ENCODE measurements at regions not wholly inside any gene's neighbourhood (a gene's known extent, or its start where the extent isn't known, plus 50 kb on each side); places are given as distances from the start of the nearest gene placed in this dataset.
"Not testable (repeated sequence)": the region's sequence is repeated elsewhere in the genome, so short reads cannot be mapped to it uniquely, and the experiment has no call there.

GRCh38 chr5:166625210-166625865 lies 1666.1 kb upstream of the WWC1 start:
- no peak for DNase-seq

DNA sequence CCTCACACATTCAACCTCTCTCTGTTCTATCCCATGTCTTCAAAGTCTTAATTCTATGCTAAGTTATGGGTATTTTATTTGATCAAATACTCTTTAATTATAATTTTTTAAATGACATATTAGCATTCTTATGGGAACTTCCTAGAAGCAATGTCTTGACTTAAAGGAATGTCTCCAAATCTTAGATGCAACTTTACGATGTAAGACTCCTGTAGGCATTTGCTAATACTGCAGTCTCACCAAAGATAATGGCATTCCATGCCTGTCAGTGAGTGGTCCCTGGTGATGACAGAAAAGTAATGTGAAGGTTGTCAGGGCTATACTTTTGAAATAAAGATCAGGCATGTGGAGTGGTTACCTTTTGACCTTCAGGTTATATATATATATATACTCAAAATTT lies 1654.2 kb upstream of the WWC1 start:
- DNase-seq: no peak

GRCh38 chr5:166639151-166639550 lies 1652.3 kb upstream of the WWC1 start:
- DNase-seq: no peak

GRCh38 chr5:166640136-166640535 lies 1651.3 kb upstream of the WWC1 start:
- not testable (repeated sequence) for DNase-seq

DNA sequence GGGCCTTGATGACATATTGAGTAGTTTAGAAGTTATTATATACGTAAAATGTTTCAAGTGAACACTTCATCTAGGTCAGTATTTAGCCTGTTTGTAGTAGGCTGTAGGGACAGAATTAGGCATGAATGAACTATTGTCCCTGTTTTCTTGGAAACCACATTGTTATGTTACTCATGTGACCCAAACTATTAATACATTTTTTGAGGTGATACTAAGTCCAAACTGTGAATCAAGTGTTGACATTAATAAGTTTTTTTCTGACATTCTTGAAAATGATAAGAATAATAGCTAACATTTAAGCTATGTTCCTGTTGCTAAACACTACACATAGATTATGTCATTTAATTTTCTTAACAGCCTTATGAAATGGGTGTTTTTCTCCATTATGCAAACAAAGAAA lies 1642.7 kb upstream of the WWC1 start:
- DNase-seq: no peak

GRCh38 chr5:166649676-166650075 lies 1641.8 kb upstream of the WWC1 start:
- no peak for DNase-seq

DNA sequence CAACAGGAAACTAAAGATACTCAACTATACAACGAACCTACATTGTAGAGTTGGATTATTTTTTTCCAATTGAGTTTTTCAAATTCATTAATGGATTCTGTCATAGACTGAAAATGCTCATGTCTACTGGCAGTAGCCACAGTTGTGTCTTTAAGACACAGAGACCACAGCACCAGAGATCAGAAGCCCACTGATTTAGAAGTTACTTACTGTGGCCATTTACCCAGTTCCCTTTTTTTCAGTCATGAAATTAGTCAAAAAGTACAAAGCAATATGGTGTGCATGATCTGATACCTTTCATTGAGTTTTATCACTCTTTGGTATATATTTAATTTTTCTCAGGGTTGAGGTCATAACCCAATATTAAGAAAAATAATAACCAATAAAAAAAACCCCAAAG lies 1640.2 kb upstream of the WWC1 start:
- DNase-seq: no peak

GRCh38 chr5:166671811-166672210 lies 1619.6 kb upstream of the WWC1 start:
- no peak for DNase-seq

DNA sequence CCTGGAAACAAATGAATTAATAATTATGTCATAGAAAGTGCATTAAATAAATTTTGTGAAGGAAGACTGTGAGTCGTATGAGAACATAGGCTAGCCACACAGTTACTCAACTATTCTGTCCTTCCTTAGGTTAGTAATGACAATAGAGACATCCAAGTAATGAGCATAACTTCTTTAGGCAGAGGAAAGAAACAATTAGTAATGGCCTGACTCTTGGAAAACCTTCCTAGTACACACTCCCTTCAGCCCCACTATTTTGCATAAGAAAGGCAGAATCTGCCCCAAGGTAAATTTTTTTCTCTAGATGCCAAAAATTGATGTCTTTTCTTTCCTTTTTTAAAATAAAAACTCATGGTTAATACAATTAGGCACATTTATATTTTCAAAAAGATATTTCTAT lies 1619.0 kb upstream of the WWC1 start:
- DNase-seq: no peak

DNA sequence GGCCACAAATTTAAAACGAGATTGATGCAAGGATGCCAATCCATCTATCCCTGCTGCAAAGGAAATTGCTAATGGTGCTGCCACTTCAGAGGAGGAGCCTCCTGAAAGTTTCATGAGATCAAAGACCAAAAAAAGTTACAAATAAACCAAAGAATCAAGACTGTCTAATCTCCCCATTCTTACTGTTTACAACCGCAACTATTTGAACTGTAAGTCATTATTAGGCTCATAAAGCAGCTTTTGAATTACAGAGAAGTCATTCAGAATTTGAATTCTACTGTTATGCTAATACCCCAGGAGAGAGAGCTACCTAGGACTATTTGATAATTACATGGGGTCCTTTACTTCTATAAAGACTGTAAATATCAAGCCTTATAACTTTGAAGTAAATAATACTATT lies 1613.6 kb upstream of the WWC1 start:
- DNase-seq: no peak

- DNase-seq: no peak
These were observed 1612.1 kb upstream of the WWC1 start for GRCh38 chr5:166679331-166679730.

DNA sequence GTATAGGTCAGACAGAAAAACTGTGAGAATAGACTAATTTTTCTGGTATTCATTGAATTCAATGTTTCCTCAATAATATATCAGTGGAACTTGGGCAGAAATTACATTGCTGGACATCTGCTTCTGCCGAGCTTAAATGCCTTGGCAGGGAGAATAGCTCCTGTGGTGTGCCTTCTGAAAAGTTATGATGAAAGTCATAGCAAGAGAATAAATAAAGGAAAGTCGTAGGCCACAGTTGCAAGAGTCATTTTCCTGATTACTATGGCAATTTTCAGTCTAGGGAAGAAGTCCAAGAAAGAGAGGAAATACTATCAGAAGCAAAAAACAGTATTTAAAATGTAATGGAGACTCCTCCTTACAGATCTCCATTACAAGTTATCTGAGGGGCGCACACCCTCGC lies 1596.1 kb upstream of the WWC1 start:
- DNase-seq: no peak

GRCh38 chr5:166708291-166708690 lies 1583.2 kb upstream of the WWC1 start:
- DNase-seq: no peak

DNA sequence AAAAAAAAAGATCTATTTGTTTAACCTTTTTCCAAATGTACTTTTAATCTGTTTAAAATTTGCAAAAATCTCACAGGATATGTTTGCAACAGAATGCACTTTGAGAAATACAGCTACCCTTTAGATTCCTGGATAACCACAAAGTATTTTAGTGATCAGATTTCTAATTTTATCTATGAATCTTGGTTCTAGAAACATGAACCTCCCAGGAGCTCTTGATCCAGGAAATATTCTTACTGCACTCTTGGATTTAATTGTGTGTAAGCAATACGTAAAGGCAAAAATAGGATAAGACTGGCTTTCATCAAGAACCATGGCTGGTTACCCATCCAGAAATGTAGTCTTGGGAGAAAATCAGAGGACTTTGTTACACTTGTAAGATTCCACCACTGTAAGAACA lies 1581.8 kb upstream of the WWC1 start:
- no peak for DNase-seq

DNA sequence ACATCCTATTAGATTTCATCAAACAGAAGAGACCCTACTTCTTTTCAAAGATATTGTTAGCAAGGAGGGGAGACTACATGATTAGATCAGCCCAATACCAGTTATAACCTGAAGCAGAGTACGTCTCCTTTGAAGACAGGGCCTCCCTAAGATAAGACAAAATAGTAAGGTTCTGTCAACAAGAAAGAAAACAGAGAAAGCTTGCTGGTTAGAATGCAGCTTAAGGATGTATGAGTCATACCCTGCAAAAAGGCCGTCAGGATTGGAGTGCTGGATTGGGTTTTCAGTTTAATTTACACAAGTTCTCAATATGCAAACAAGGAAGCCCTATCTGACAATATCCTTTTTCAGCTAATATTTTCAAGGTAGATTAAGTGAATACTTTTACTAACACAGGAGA lies 1581.2 kb upstream of the WWC1 start:
- DNase-seq: no peak

- no peak for DNase-seq
These were observed 1578.8 kb upstream of the WWC1 start for GRCh38 chr5:166712447-166713185.

- DNase-seq: no peak
These were observed 1578.2 kb upstream of the WWC1 start for GRCh38 chr5:166713295-166713694.

GRCh38 chr5:166716856-166717492 lies 1574.5 kb upstream of the WWC1 start:
- DNase-seq: no peak

- DNase-seq: no peak
These were observed 1571.5 kb upstream of the WWC1 start for GRCh38 chr5:166719991-166720390.

- no peak for DNase-seq
These were observed 1568.5 kb upstream of the WWC1 start for GRCh38 chr5:166722939-166723338.

- DNase-seq: no peak
These were observed 1567.2 kb upstream of the WWC1 start for GRCh38 chr5:166724284-166724683.

DNA sequence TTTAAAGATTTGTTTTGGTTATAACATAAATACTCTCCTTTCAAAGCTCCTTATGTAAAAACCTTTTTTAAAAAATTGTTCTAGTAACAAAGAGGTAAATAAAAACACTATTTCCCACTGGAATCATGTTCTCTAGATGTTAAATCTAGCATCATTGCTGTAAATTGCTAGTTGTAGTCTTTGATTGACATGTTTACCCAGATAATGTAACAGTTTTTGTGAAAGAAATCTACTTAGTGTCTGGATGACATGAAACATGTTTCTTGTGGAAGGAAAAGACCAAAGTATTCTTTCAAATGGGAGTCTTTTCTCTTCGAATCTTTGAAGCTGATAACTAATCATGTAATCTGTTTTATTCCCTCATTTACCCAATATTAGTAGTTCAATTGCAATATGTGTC lies 1565.9 kb upstream of the WWC1 start:
- DNase-seq: no peak

DNA sequence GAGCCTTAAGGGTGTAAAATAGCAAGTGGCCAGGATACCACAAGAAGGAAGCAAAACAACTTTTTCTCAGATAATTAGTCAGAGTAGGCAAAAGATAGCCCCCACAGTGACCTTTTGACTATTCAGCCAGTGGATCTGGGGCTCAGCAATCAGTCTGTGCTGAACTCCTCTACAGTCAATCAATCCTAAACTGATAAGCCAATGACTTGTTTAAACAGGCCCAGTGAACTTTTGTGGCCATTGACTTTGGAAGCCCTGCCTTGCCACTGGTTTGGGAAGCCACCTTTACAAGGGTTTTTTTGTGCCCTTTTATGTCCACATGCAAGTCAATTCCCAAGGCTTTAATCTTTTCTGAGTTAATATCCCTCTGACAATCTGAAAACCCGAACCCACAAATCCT lies 1565.0 kb upstream of the WWC1 start:
- no peak for DNase-seq

DNA sequence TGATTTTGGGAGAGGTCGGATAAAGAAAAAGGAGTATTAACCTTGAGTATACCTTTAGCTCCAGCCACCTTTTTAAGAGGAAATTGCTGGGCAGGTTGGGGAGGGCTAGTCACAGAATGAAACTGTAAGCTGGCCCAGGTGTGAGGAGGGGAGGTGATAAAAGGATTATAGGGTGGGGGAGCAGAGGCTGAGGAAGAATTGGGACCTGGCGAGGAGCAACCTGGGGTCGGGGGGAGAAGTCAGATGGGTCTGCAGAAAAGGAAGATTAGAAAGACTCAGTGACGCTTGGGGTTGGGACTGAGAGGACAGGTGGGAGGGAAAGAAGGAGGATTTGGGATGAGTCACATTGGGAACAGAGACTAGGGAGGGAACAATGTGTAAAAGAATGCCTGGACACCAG lies 1548.5 kb upstream of the WWC1 start:
- not testable (repeated sequence) for DNase-seq
